GM12878 (cell line): ENCODE measurements at regions not wholly inside any gene's neighbourhood (a gene's known extent, or its start where the extent isn't known, plus 50 kb on each side); places are given as distances from the start of the nearest gene placed in this dataset.

Experiments
- ATAC-seq: fragments of 200-7000 bp; cut with Tn5 transposase; 3 replicates; pipeline ENCODE4 v1.9.1; 2020; ENCODE audit warnings: mild to moderate bottlenecking, moderate library complexity
- BruUV-seq: library from RNA; stranded (reverse); fragments of 400-500 nt; replicated peaks from 2 replicates; lab custom pipeline; 2021; lab: Mats Ljungman, UMichigan
- CTCF ChIA-PET: fragments of 300-600 bp; sonication (Branson Sonifier 250); formaldehyde crosslinking; extraction: SDS; loops from one replicate; lab custom pipeline; 2021; ENCODE audit warnings: inconsistent platforms; lab: Yijun Ruan, JAX
- POLR2A ChIA-PET: fragments of 350-600 bp; formaldehyde crosslinking; extraction: SDS; loops from one replicate; lab custom pipeline; 2021; ENCODE audit warnings: inconsistent platforms; lab: Charles Lee
- RAD21 ChIA-PET: fragments of 300-600 bp; sonication (Branson Sonifier 250); formaldehyde crosslinking; loops from one replicate; lab custom pipeline; 2023; ENCODE audit warnings: antibody characterized with exemption; ENCODE audit not compliant: unreplicated experiment; lab: Charles Lee
- SMC1A ChIA-PET: fragments of 300-600 bp; sonication (Branson Sonifier 250); formaldehyde crosslinking; loops from one replicate; lab custom pipeline; 2023; ENCODE audit not compliant: unreplicated experiment, uncharacterized antibody; lab: Charles Lee
- DNase-seq: peaks from one replicate; pipeline ENCODE4 v3.0.0-alpha.2; 2011; ENCODE audit warnings: low read depth, low spot score
- FAIRE-seq: peaks from 3 replicates; lab custom pipeline; 2011; peaks lifted over from hg19 to GRCh38; lab: Jason Lieb, UNC
- H2AFZ ChIP-seq: 2 replicates; pipeline ENCODE4 v1.6.0; 2011; ENCODE audit warnings: low read depth, low read length, control low read depth; ENCODE audit not compliant: control insufficient read depth
- H3K27ac ChIP-seq: 2 replicates; pipeline ENCODE4 v1.5.1; 2011; ENCODE audit warnings: control low read depth; ENCODE audit not compliant: control insufficient read depth, insufficient read depth
- H3K27me3 ChIP-seq, 2 experiments: replicated peaks in 1 of 2; 2 replicates each; pipeline versions ENCODE4 v1.6.0 to v1.6.1; 2011; ENCODE audit warnings: low read length in 1 of 2; ENCODE audit not compliant: control insufficient read depth in 2 of 2, insufficient read depth in 2 of 2
- H3K36me3 ChIP-seq, 2 experiments: 2 replicates each; pipeline ENCODE4 v1.5.1; 2011; ENCODE audit warnings: low read length in 1 of 2; ENCODE audit not compliant: control insufficient read depth in 2 of 2, insufficient read depth in 2 of 2
- H3K4me1 ChIP-seq: 2 replicates; pipeline ENCODE4 v1.6.1; 2011; ENCODE audit warnings: mild to moderate bottlenecking, low read length, moderate library complexity, mixed read lengths; ENCODE audit not compliant: control insufficient read depth, insufficient read depth
- H3K4me2 ChIP-seq: 2 replicates; pipeline ENCODE4 v1.6.0; 2011; ENCODE audit warnings: control low read depth; ENCODE audit not compliant: control insufficient read depth, insufficient read depth
- H3K4me3 ChIP-seq: fragments of 200-600 bp; sonication (generic); 2 replicates; pipeline ENCODE4 v1.5.1; 2016
- H3K79me2 ChIP-seq: 2 replicates; pipeline ENCODE4 v1.6.0; 2011; ENCODE audit warnings: low read length; ENCODE audit not compliant: control insufficient read depth, insufficient read depth
- H3K9ac ChIP-seq: 2 replicates; pipeline ENCODE4 v1.8.0; 2011; ENCODE audit warnings: low read length, control low read depth, mixed read lengths; ENCODE audit not compliant: control insufficient read depth, insufficient read depth
- H3K9me3 ChIP-seq: replicated peaks from 3 replicates; pipeline ENCODE4 v1.5.1; 2011; ENCODE audit warnings: mild to moderate bottlenecking, low read length; ENCODE audit not compliant: control insufficient read depth, insufficient read depth
- H4K20me1 ChIP-seq: 2 replicates; pipeline ENCODE4 v1.6.0; 2011; ENCODE audit not compliant: control insufficient read depth, insufficient read depth
- RAD21 ChIP-seq: IDR thresholded peaks from 2 replicates; pipeline ENCODE4 v1.6.1; 2011; ENCODE audit warnings: mild to moderate bottlenecking, low read depth, low read length, moderate library complexity; ENCODE audit not compliant: insufficient read depth
- SMC3 ChIP-seq: IDR thresholded peaks from 2 replicates; pipeline ENCODE4 v1.6.1; 2011; ENCODE audit warnings: low read length, improper control_type of control experiment, borderline replicate concordance
- ZNF384 ChIP-seq: IDR thresholded peaks from 2 replicates; pipeline ENCODE4 v1.6.1; 2012; ENCODE audit warnings: low read depth, mild to moderate bottlenecking, low read length, improper control_type of control experiment, borderline replicate concordance
- WGBS: methylation state at CpG from one replicate; pipeline ENCODE4 v1.1.6; 2016; ENCODE audit warnings: low lambda C conversion rate; ENCODE audit not compliant: insufficient replicate concordance, insufficient coverage; ENCODE audit errors: missing lambda C conversion rate; 5-methylcytosine and 5-hydroxymethylcytosine counted together
- in situ Hi-C: fragments of 300-500 bp; cut with MboI; formaldehyde crosslinking; loops from 9 replicates; pipeline ENCODE4 v1.14.3; 2018; ENCODE audit warnings: mixed read lengths
- intact Hi-C: fragments of 100-400 bp; cut with micrococcal nuclease; formaldehyde crosslinking; loops from one replicate; pipeline ENCODE4 v1.14.2; 2022; ENCODE audit not compliant: unreplicated experiment
- TF ChIP-seq, protein P1 (sequence below), 3 experiments: IDR thresholded peaks in 2 of 3; conservative IDR thresholded peaks in 1 of 3; 2 replicates each; pipeline ENCODE4 v1.5.1; 2011; ENCODE audit warnings: low read depth in 3 of 3, low read length in 3 of 3, mild to moderate bottlenecking in 3 of 3, control low read depth in 2 of 3, moderate library complexity in 2 of 3, inconsistent platforms in 1 of 3, mixed read lengths in 1 of 3; ENCODE audit not compliant: control insufficient read depth in 2 of 3, insufficient read depth in 1 of 3; ENCODE audit errors: extremely low read depth in 1 of 3
- TF ChIP-seq, protein P2 (sequence below): IDR thresholded peaks from 2 replicates; pipeline ENCODE4 v1.6.1; 2012; ENCODE audit warnings: mild to moderate bottlenecking, low read depth, low read length

DNA sequence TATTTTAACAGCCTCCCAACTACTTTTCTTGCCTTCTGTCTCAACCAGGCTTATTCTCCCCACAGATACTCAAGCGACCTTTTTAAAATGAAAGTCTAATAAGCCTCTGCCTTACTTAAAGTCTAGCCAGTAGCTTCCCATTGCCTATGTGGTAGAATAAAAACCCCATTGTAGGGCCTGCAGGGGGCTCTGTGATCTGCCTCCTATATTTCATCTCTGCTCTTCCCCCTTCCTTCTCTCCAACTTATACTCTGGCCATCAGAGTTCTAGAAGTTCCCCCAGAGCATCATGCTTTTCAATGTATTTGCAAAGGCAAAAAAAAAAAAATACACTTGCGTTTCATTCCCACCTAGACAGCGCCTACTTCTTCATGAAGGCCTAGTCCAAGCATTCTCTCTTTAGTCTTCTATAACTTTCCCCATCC, 167.7 kb upstream of the ADO start:
- DNase-seq (no peak), ATAC-seq (no peak), FAIRE-seq (no peak)
- Histone ChIP-seq H3K36me3 (no peaks in the 10 kb centered on the region), H3K4me3 (peak overlapping the region; percentile 12; the same call in 1 of the 2 replicates), H3K27me3 (no peaks in the 10 kb centered on the region), H4K20me1 (no peaks in the 10 kb centered on the region), H3K9me3 (no peaks in the 10 kb centered on the region; the same call in 2 of the 3 replicates), H3K79me2 (no peaks in the 10 kb centered on the region), H3K27ac (peak overlapping the region; percentile 95), H2AFZ (no peak overlapping the region), H3K4me2 (peak overlapping the region; percentile 88)
- WGBS: 18% methylated on average over 3 of the region's 3 CpGs
- CTCF ChIA-PET: interaction anchor here (1.1 to 7.6 kb wide), 9 partner anchors 17 to 182 kb away, joined by 3 to 64 read pairs (median 10); partner anchors contain the start of gene EGR2
- in situ Hi-C loops: no loop called here
- SMC1A ChIA-PET: interaction anchor here (0.7 to 12.0 kb wide), 18 partner anchors 14 to 679 kb away, joined by 3 to 329 read pairs (median 14); partner anchors contain the start of genes ADO and EGR2
- RAD21 ChIA-PET: interaction anchor here (0.7 to 5.8 kb wide), 18 partner anchors 11 to 866 kb away, joined by 3 to 97 read pairs (median 11); partner anchors contain the start of gene EGR2
- POLR2A ChIA-PET: interaction anchor here (1.4 to 5.8 kb wide), 6 partner anchors 11 to 97 kb away, joined by 4 to 59 read pairs (median 16); no protein-coding TSS in a partner anchor
- BruUV-seq: TSS peak; percentile 90
- TF ChIP-seq ZNF384 (peak; percentile 58; the same call in 1 of the 2 replicates), SMC3 (peak; percentile 20; the same call in 1 of the 2 replicates), RAD21 (peak; percentile 46; the same call in 1 of the 2 replicates)
- TF ChIP-seq, protein P1, sequence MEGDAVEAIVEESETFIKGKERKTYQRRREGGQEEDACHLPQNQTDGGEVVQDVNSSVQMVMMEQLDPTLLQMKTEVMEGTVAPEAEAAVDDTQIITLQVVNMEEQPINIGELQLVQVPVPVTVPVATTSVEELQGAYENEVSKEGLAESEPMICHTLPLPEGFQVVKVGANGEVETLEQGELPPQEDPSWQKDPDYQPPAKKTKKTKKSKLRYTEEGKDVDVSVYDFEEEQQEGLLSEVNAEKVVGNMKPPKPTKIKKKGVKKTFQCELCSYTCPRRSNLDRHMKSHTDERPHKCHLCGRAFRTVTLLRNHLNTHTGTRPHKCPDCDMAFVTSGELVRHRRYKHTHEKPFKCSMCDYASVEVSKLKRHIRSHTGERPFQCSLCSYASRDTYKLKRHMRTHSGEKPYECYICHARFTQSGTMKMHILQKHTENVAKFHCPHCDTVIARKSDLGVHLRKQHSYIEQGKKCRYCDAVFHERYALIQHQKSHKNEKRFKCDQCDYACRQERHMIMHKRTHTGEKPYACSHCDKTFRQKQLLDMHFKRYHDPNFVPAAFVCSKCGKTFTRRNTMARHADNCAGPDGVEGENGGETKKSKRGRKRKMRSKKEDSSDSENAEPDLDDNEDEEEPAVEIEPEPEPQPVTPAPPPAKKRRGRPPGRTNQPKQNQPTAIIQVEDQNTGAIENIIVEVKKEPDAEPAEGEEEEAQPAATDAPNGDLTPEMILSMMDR (IDR thresholded peaks at IDR 0.05 in 2 of 3, conservative IDR thresholded peaks at IDR 0.05 in 1 of 3; ENCODE audit: control insufficient read depth in 2 of 3, extremely low read depth in 1 of 3, insufficient read depth in 1 of 3, low read depth in 3 of 3, low read length in 3 of 3): peak in 1 of 3 experiments; percentile 24; a peak in 1 of 6 replicates
- TF ChIP-seq, protein P2, sequence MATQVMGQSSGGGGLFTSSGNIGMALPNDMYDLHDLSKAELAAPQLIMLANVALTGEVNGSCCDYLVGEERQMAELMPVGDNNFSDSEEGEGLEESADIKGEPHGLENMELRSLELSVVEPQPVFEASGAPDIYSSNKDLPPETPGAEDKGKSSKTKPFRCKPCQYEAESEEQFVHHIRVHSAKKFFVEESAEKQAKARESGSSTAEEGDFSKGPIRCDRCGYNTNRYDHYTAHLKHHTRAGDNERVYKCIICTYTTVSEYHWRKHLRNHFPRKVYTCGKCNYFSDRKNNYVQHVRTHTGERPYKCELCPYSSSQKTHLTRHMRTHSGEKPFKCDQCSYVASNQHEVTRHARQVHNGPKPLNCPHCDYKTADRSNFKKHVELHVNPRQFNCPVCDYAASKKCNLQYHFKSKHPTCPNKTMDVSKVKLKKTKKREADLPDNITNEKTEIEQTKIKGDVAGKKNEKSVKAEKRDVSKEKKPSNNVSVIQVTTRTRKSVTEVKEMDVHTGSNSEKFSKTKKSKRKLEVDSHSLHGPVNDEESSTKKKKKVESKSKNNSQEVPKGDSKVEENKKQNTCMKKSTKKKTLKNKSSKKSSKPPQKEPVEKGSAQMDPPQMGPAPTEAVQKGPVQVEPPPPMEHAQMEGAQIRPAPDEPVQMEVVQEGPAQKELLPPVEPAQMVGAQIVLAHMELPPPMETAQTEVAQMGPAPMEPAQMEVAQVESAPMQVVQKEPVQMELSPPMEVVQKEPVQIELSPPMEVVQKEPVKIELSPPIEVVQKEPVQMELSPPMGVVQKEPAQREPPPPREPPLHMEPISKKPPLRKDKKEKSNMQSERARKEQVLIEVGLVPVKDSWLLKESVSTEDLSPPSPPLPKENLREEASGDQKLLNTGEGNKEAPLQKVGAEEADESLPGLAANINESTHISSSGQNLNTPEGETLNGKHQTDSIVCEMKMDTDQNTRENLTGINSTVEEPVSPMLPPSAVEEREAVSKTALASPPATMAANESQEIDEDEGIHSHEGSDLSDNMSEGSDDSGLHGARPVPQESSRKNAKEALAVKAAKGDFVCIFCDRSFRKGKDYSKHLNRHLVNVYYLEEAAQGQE: no peak
- TF ChIP-seq, all 136 proteins: peak for 4
- intact Hi-C loops: loop anchor here (1.0 to 2.0 kb wide), 4 partner anchors 16 to 180 kb away; partner anchors contain the start of gene EGR2
- H3K9ac ChIP-seq: peak overlapping the region; percentile 62
- peaks cover 91% of the 10 kb centered on the region for H3K4me1 ChIP-seq
